WTC11 (cell line): ENCODE measurements at regions not wholly inside any gene's neighbourhood (a gene's known extent, or its start where the extent isn't known, plus 50 kb on each side); places are given as distances from the start of the nearest gene placed in this dataset.

Source experiments
- ATAC-seq: fragments of 200-7000 bp; cut with Tn5 transposase; 2 replicates; pipeline ENCODE4 v1.10.0; 2021; ENCODE audit warnings: mild to moderate bottlenecking, moderate library complexity
- CTCF ChIA-PET: fragments of 300-600 bp; sonication (Branson Sonifier 250); formaldehyde crosslinking; loops from one replicate; lab custom pipeline; 2021; ENCODE audit warnings: antibody characterized with exemption; lab: Charles Lee
- POLR2A ChIA-PET: fragments of 350-600 bp; sonication (Branson Sonifier 250); formaldehyde crosslinking; loops from one replicate; lab custom pipeline; 2021; ENCODE audit warnings: antibody characterized with exemption; lab: Charles Lee
- DNase-seq: peaks from one replicate; pipeline ENCODE4 v3.0.0; 2021; ENCODE audit warnings: low spot score
- H3K27ac Mint-ChIP-seq: 2 replicates; pipeline ENCODE4 v1.8.0; 2021; ENCODE audit warnings: mixed read lengths
- H3K27me3 Mint-ChIP-seq: 2 replicates; pipeline ENCODE4 v1.8.0; 2021; ENCODE audit warnings: low read depth, mild to moderate bottlenecking, moderate library complexity, mixed read lengths
- H3K36me3 Mint-ChIP-seq: 2 replicates; pipeline ENCODE4 v1.8.0; 2021; ENCODE audit warnings: mixed read lengths
- H3K4me1 Mint-ChIP-seq: 2 replicates; pipeline ENCODE4 v1.8.0; 2022; ENCODE audit warnings: mixed read lengths
- H3K4me3 Mint-ChIP-seq: 2 replicates; pipeline ENCODE4 v1.8.0; 2021; ENCODE audit warnings: mild to moderate bottlenecking, moderate library complexity, mixed read lengths
- H3K9me3 Mint-ChIP-seq: 2 replicates; pipeline ENCODE4 v1.8.0; 2021; ENCODE audit warnings: mixed read lengths
- CREB1 ChIP-seq: sonication (generic); formaldehyde crosslinking; IDR thresholded peaks from 2 replicates; pipeline ENCODE4 v1.8.0; 2023; ENCODE audit warnings: mild to moderate bottlenecking, missing genetic modification reagents
- E2F5 ChIP-seq: sonication (generic); formaldehyde crosslinking; IDR thresholded peaks from 2 replicates; pipeline ENCODE4 v1.8.1; 2022; ENCODE audit warnings: mild to moderate bottlenecking, moderate library complexity, missing genetic modification reagents
- FOXK1 ChIP-seq: sonication (generic); formaldehyde crosslinking; IDR thresholded peaks from 2 replicates; pipeline ENCODE4 v1.8.0; 2022; ENCODE audit warnings: mild to moderate bottlenecking, moderate library complexity, missing genetic modification reagents
- GTF2I ChIP-seq: fragments of 250-450 bp; sonication (Bioruptor Pico); conservative IDR thresholded peaks from 2 replicates; pipeline ENCODE4 v1.4.0; 2021; ENCODE audit warnings: mild to moderate bottlenecking
- HMGXB4 ChIP-seq: sonication (generic); formaldehyde crosslinking; IDR thresholded peaks from 2 replicates; pipeline ENCODE4 v1.8.1; 2023; ENCODE audit warnings: mild to moderate bottlenecking, moderate library complexity, missing genetic modification reagents
- MAX ChIP-seq: sonication (generic); formaldehyde crosslinking; IDR thresholded peaks from 2 replicates; pipeline ENCODE4 v1.8.0; 2022; ENCODE audit warnings: mild to moderate bottlenecking, missing genetic modification reagents
- MXD4 ChIP-seq: fragments of 250-450 bp; sonication (Bioruptor Pico); IDR thresholded peaks from 2 replicates; pipeline ENCODE4 v1.8.0; 2021; ENCODE audit warnings: mild to moderate bottlenecking, moderate library complexity, borderline replicate concordance
- NFATC4 ChIP-seq: fragments of 250-450 bp; sonication (Bioruptor Pico); IDR thresholded peaks from 2 replicates; pipeline ENCODE4 v1.9.0; 2021; ENCODE audit warnings: mild to moderate bottlenecking
- NFYB ChIP-seq: sonication (generic); formaldehyde crosslinking; conservative IDR thresholded peaks from 2 replicates; pipeline ENCODE4 v1.8.0; 2022; ENCODE audit warnings: low read depth, missing genetic modification reagents
- NR2C2 ChIP-seq: sonication (generic); formaldehyde crosslinking; IDR thresholded peaks from 2 replicates; pipeline ENCODE4 v1.8.0; 2022; ENCODE audit warnings: mild to moderate bottlenecking, missing genetic modification reagents
- PRDM15 ChIP-seq: sonication (generic); formaldehyde crosslinking; IDR thresholded peaks from 2 replicates; pipeline ENCODE4 v1.8.0; 2022; ENCODE audit warnings: missing genetic modification reagents
- SOX15 ChIP-seq: fragments of 250-450 bp; sonication (Bioruptor Pico); IDR thresholded peaks from 2 replicates; pipeline ENCODE4 v1.9.0; 2021; ENCODE audit warnings: mild to moderate bottlenecking
- SP1 ChIP-seq: sonication (generic); formaldehyde crosslinking; conservative IDR thresholded peaks from 2 replicates; pipeline ENCODE4 v1.8.1; 2022; ENCODE audit warnings: missing genetic modification reagents
- TEAD4 ChIP-seq: sonication (generic); formaldehyde crosslinking; IDR thresholded peaks from 2 replicates; pipeline ENCODE4 v1.8.0; 2022; ENCODE audit warnings: mild to moderate bottlenecking, missing genetic modification reagents
- ZNF121 ChIP-seq: sonication (generic); formaldehyde crosslinking; IDR thresholded peaks from 2 replicates; pipeline ENCODE4 v1.8.0; 2023; ENCODE audit warnings: missing genetic modification reagents
- ZNF263 ChIP-seq: sonication (generic); formaldehyde crosslinking; IDR thresholded peaks from 2 replicates; pipeline ENCODE4 v1.8.1; 2022; ENCODE audit warnings: low read depth, mild to moderate bottlenecking, moderate library complexity, missing genetic modification reagents
- ZNF512 ChIP-seq: sonication (generic); formaldehyde crosslinking; IDR thresholded peaks from 2 replicates; pipeline ENCODE4 v1.8.1; 2022; ENCODE audit warnings: missing genetic modification reagents, borderline replicate concordance

- CTCF ChIA-PET, result no interaction called here
- H3K4me1 Mint-ChIP-seq, result no peaks in the 10 kb centered on the region
Observed at GRCh38 chr16:63602206-63602927, 1519.5 kb downstream of the CDH11 start.

More at GRCh38 chr16:63602206-63602927, 1519.5 kb downstream of the CDH11 start:
- POLR2A ChIA-PET, result no interaction called here
- Mint-ChIP-seq H3K4me3 (no peak overlapping the region), H3K27ac (no peak overlapping the region)
- no peak for DNase-seq
- TF ChIP-seq SOX15 (CRISPR knock-in tag) (no peak), CREB1 (no peak), SP1 (CRISPR knock-in tag) (no peak), ZNF121 (CRISPR knock-in tag) (no peak), NFYB (CRISPR knock-in tag) (no peak), GTF2I (CRISPR knock-in tag) (no peak), HMGXB4 (CRISPR knock-in tag) (no peak), E2F5 (no peak), FOXK1 (CRISPR knock-in tag) (no peak), NFATC4 (no peak), ZNF512 (CRISPR knock-in tag) (no peak), MAX (no peak), PRDM15 (CRISPR knock-in tag) (no peak), MXD4 (CRISPR knock-in tag) (no peak), TEAD4 (CRISPR knock-in tag) (no peak), ZNF263 (CRISPR knock-in tag) (no peak), NR2C2 (CRISPR knock-in tag) (no peak)
- TF ChIP-seq, all 79 proteins: peak for 0
- no peaks in the 10 kb centered on the region for H3K36me3 Mint-ChIP-seq
- H3K9me3 Mint-ChIP-seq, result peaks cover 5% of the 10 kb centered on the region
- ATAC-seq, result no peak
- H3K27me3 Mint-ChIP-seq, result no peaks in the 10 kb centered on the region
